Sciatic nerve (tissue), 2 donors: ENCODE measurements at regions not wholly inside any gene's neighbourhood (a gene's known extent, or its start where the extent isn't known, plus 50 kb on each side); places are given as distances from the start of the nearest gene placed in this dataset.
"Not testable (repeated sequence)": the region's sequence is repeated elsewhere in the genome, so short reads cannot be mapped to it uniquely, and the experiment has no call there.

Source experiments
- ATAC-seq: fragments of 200-7000 bp; cut with Tn5 transposase; one replicate; pipeline ENCODE4 v1.9.1; 2020; ENCODE audit warnings: mild to moderate bottlenecking, moderate library complexity
- DNase-seq: peaks from one replicate; pipeline ENCODE4 v3.0.0-alpha.2; 2020; ENCODE audit warnings: low spot score
- intact Hi-C: fragments of 100-400 bp; cut with DNase I; formaldehyde crosslinking; loops from one replicate; pipeline ENCODE4 v1.14.2; 2022
- donor health status: DM: no; HTN: no; CAD: no.
- donor health status: DM: no; HTN: no; CAD: no.

DNA sequence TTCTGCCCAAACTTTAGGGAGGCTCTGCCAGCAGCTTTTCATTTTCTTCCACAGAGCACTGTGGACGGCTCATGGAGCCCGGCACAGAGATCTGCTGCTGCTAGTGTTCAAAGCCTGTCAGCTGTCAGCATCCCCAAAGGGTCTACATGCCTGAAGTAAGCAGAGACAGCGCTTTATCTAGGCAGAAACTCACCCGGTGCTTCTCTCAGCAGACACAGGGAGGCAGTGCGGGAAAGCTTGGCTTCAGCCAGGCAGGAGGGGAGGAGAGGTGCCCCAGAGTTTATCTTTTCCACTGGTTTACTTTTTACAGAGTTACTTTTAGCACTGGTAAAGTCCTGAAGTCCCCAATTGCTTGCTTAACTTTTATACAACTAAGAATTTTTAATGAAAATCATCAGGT is 339.3 kb downstream of the NKX6-1 start:
- DNase-seq = no peak
- intact Hi-C loops = no loop called here
- no peak for ATAC-seq

DNA sequence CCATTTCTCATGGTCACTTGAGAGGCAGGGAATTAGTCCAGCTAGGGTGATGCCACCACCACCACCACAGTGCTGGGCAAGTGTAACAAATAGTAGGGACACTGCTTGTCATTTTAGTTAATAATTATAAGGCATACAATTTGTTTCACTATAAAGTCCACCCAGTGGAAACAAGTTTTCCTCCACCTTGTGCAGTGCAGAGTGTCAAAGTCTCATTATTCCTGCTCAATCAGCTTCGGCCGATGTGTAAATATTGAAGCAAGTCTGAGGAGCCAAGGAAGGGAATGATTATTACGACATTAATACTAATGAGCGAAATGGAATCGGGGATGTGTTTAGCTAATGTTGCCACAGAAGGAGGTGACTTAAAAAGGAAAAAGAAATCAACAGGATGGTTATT is 340.4 kb downstream of the NKX6-1 start:
- ATAC-seq (no peak), DNase-seq (no peak)
- intact Hi-C loops = no loop called here

DNA sequence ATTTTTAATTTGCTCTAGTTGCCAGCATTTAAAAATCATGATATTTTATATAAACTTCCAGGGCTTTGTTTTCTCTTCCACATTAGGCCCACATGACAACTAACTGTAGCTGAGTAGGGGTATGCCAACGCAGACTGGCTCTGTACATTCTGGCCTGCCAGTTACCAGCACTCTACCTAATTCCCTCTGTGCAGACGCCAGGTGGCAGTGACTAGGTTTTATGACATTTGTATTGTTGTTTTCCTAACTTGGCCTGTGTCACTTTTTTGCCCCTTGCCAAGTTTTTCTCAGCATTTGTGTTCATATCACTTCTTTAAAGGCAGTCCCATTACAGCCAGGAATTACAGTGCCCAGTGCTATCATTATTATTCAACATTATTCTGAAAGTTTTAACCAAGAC is 347.5 kb downstream of the NKX6-1 start:
- ATAC-seq = no peak
- intact Hi-C loops = no loop called here
- DNase-seq = no peak

DNA sequence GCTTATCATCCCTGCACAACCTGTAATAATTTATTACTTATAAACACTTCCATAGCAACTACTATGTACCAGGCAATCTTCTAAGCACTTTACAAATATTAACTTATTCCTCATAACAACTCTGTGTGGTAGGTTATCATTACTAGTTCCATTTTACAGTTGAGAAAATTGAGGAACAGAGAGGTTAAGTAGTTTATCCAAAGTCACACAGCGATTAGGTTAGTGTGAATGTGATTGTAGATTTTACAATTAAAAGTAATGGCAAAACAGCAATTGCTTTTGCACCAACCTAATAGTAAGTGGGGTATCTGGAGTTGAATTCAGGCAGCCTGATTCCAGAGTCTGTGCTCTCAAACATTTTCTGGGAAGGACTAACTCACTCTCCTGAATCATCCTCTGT is 348.9 kb downstream of the NKX6-1 start:
- no peak for ATAC-seq
- intact Hi-C loops = no loop called here
- no peak for DNase-seq

DNA sequence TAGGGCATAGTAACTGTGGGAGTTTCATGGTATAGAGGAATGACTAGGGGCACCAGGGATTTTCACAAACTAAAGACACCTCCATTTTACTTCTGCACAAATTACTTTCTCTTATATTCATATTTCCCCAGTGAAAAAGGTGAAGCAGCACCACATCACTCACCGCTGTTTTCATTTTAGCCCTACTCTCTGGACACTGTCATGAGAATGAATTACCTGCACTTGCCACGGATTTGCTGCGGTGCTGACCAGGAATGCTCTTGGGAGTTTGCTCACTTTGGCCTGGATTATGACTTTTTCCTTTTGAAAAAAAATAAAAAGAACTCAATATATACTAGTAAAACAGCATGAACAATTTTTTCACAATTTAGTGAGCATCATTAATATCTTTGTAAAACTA is 351.3 kb downstream of the NKX6-1 start:
- DNase-seq = no peak
- no peak for ATAC-seq
- intact Hi-C loops = no loop called here

DNA sequence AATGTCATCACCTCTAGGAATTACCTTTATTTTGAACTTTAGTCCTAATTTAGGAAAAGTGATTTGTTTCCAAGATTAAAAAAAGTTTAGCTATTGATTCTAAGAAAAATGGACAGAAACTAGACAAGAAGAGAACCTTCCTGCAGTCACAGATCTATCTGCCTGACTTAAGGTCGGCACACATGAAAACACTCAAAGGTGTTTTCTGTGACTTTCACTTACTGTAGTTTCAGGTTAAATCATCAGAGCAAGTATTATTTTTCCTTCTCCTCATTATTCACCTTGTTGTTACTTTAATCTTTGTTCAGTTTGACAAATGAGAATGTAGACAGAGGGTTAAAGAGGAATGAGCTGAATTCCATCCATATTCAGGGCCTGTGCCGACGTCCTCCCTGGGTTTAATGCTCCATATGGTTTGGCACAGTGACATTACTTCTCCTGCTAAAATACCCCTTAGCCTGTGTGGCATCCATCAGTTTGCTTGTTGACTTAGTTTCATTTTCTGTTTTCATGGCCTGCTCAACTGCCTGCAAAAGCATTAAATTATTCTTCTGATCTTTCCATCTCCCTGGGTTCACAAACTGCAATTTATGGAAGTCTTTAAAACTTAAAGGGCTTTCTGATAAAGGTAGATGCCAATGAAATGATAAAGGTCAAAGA is 352.7 kb downstream of the NKX6-1 start:
- no peak for ATAC-seq
- intact Hi-C loops = no loop called here

DNA sequence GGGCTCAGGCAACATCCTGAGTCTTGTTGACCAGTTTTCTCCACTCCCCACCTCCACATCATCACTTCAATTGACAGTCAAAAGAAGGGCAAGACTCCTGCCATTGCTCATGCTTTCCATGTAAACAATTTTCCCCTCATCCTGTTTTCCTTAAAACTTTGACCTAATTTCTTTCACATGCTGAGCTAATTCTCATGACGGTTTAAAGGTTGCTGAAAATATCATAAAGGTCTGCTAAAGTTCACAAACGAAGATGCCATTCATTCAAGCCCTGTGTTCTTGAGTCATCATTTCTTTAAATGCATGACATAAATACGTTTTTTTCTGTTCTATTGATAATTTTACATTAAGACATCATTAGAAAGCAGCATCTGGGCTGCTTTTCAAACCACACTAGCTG is 353.9 kb downstream of the NKX6-1 start:
- no peak for ATAC-seq
- DNase-seq = no peak
- intact Hi-C loops = no loop called here

More for the DNA sequence above, 352.7 kb downstream of the NKX6-1 start:
- DNase-seq = no peak

DNA sequence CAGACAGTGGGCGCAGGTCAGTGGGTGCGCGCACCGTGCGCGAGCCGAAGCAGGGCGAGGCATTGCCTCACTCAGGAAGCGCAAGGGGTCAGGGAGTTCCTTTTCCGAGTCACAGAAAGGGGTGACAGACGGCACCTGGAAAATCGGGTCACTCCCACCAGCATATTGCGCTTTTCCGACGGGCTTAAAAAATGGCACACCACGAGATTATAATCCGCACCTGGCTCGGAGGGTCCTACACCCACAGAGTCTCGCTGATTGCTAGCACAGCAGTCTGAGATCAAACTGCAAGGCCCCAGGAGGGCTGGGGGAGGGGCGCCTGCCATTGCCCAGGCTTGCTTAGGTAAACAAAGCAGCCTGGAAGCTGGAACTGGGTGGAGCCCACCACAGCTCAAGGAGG is 372.2 kb downstream of the NKX6-1 start:
- intact Hi-C loops, DNase-seq, ATAC-seq: not testable (repeated sequence)

DNA sequence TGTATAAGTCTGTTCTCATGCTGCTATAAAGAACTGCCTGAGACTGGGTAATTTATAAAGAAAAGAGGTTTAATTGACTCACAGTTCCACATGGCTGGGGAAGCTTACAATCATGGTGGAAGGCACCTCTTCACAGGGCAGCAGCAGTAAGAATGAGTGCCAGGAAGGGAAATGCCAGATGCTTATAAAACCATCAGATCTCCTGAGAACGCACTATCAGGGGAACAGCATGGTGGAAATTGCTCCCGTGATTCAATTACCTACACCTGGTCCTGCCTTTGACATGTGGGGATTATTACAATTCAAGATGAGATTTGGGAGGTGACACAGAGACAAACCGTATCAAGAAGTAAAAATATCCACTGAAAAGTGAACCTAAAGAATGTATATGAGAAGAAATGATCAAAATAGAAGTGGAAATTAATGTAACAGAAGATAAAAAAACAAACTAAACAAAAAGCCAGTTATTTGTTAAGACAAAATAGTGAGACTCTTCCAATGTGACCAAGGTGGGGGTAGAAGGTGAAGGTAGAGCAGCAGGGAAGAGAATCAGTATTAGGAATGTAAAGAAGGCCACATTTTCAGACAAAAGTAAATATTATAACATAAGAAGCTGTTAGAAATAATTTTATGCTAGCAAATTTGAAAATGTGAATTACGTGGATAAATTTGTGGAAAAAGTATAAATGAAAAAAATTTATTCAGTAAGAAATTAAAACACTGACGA is 372.9 kb downstream of the NKX6-1 start:
- intact Hi-C loops = no loop called here
- ATAC-seq (no peak), DNase-seq (no peak)

DNA sequence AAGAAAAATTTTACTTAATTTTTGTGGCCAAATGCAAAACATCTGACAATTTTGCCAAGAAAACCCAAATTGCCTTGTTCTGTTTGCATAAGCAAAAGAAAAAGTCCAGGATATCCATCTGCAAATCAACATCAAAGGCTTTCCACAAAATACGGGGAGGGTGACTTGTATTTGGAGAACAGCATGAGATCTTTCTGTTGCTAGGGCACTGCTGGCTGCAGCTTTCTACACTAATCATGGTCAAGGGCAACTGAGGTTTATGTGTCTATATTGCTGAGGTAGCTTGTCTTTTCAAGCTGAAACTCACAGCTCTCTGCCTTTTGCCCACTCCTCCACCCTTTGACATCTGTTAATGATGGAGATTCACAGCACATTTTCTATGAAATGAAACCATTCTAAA is 389.1 kb downstream of the NKX6-1 start:
- DNase-seq (no peak), ATAC-seq (no peak)
- intact Hi-C loops = no loop called here

DNA sequence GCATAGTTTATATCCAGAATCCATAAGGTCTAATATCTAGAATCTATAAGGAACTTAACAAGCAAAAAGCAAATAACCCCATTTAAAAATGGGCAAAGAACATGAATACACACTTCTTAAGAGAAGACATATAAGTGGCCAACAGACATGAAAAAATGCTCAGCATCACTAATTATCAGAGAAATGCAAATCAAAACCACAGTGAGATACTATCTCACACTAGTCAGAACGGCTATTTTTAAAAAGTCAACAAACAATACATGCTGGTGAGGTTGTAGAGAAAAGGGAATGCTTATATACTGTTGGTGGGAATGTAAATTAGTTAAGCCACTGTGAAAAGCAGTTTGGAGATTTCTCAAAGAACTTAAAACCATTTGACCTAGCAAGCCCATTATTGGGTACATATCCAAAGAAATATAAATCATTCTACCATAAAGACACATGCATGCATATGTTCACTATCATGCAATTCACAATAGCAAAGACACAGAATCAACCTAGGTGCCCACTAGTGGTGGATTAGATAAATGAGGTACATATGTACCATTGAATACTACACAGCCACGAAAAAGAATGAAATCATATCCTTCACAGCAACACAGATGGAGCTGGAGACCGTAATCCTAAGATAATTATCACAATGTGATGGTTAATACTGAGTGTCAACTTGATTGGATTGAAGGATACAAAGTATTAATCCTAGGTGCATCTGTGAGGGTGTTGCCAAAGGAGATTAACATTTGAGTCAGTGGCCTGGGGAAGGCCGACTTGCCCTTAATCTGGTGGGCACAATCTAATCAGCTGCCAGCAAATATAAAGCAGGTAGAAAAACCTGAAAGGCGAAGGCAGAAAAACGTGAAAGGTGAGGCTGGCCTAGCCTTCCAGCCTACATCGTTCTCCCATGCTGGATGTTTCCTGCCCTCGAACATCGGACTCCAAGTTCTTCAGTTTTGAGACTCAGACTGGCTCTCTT is 397.2 kb downstream of the NKX6-1 start:
- DNase-seq, ATAC-seq, intact Hi-C loops: not testable (repeated sequence)

DNA sequence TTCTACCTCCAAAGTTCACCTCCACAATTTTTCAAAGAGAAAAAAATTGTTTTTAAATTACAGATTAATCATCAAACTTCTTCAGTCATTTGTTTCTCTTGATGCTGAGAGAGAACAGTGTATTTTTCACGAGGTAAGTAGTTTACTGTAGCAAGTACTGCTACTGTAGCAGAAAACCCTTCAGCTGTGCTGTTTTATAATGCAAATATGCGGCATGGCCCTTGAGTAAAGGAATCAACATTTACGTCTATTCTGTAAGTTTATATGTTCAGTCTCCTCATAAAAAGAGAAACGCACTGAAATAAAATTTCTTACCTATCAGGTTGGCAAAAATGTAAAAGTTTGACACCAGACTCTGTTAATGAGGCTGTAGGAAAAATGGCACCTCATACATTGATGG is 399.0 kb downstream of the NKX6-1 start:
- no peak for ATAC-seq
- intact Hi-C loops = no loop called here
- DNase-seq = no peak

DNA sequence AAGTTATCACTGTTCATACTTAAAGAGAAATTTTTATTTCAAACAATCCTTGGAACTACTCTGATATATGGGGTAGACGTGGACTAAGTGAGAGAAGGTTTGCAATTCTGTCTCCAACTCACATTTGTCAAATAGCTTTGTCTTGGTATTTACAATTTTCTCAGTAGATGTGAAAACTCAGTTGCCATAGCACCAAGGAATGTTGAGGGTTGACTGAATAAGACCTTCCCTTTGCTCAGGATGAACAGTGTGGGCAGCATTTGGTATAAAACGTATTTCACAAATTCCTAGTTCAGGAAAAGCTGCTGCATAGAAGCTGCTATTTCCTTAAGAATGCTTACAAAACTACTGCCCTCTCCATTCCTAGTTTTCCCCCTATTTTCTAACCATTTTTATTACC is 399.5 kb downstream of the NKX6-1 start:
- no peak for ATAC-seq
- intact Hi-C loops = no loop called here
- no peak for DNase-seq

DNA sequence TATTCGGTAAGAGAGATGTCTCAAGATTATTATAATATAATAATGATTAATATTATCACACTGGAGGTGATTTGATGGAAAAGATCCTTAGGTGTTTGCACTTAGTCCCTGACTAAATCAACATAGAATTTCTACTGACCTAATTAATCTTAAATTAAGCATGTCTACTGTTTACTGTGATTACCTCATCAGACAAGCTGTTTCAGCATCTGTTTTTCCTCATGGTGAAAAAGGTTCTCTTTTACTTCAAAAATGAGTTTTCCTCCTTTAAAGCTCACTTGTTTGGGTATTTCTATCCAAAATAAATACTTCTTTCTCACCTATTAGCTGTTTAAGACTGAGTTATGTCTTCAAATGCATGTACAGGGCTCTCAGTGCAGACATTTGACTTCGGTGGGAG is 407.8 kb downstream of the NKX6-1 start:
- intact Hi-C loops = no loop called here
- no peak for DNase-seq
- ATAC-seq = no peak

DNA sequence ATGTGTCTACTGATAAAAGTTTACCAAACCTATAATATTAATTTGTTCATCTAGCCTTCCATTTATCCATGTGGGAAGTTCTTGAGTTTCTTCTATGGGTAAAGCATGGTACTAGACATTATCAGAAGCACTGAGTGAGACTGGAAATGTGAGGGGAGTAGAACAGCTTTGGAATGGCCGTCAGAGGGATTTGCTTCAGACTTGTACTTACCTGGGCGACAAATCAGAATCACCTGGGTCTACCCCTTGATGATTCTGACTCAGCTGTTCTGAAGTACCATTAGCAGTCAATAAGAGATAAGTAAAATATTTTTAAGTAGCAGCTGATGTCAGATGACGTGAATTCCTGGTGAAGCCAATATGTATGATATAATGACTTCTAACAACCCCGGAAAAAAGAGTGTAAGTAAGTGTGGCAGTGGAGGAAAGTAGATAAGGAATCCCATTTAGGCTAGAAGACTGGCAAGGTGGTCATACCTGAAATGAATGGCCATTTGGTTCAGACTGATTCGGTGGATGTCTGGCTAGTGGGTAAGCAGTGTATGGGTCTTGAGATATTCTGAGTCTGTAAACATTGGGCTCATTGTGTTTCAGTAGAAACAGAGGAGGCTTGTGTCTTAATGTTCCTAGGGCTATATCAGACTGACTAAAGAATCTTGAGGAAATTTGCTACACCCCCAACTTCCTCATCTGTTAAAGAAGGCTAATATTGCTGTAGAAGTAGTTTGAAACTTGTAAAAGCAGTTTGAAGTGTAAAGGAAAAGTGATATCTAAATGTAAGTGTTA is 409.2 kb downstream of the NKX6-1 start:
- intact Hi-C loops = no loop called here
- no peak for ATAC-seq
- DNase-seq = no peak

DNA sequence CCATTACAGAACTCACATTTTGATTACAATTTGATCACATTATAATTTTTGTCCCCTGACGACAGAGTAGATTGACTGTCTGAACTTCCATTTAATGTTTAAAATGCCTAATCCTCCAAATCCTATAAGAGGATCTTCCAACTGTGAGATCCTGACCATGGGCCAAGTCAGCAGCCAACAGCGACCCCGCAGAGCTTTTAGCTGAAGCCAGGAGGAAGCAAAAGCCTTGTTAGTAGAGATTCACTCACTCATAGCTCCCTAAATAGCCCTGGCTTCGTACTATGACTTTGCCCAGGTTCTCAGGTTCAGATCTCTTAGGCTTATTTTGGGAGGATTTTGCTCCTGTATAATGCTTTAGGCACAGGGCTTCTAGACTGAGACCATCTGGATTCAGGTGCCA is 413.1 kb downstream of the NKX6-1 start:
- intact Hi-C loops = no loop called here
- DNase-seq (no peak), ATAC-seq (no peak)

DNA sequence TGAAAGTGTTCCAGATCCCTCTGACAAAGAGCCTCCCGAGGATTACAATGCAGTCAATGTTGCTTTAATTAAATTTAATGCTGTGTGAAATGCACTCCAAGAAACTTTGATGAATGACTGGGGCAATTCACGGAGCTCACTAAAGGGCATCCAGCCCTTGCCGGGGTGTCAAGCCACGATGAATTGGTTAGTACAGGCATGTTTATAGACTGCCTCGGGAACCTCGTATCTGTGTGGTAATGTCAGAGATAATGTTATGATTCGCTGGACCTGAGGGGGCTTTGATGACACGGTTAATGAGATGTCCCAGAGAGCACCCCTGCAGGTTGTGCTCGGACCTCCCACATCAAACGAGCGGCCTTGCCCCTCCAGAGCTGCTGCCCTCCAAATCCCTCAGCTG is 428.8 kb downstream of the NKX6-1 start:
- ATAC-seq = no peak
- DNase-seq = no peak
- intact Hi-C loops = no loop called here

DNA sequence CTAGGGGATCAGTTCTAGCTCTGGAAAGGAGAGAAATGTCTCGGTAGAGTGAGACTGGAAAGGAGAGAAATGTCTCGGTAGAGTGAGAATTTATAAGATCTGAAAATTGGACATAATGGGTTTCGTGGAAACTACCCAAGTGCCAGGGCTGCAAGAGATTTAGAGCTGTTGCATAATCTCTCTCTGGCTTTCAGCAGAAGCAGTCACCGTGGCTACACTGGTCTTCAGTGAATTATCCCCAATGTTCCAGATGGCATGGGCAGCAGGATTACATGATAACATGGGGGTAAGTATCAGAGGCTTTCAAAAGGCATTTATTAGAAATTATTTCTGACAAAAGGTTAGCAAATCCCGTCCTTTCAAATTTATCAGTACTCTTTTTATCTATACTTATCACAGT is 435.5 kb downstream of the NKX6-1 start:
- intact Hi-C loops = no loop called here
- DNase-seq (no peak), ATAC-seq (no peak)

DNA sequence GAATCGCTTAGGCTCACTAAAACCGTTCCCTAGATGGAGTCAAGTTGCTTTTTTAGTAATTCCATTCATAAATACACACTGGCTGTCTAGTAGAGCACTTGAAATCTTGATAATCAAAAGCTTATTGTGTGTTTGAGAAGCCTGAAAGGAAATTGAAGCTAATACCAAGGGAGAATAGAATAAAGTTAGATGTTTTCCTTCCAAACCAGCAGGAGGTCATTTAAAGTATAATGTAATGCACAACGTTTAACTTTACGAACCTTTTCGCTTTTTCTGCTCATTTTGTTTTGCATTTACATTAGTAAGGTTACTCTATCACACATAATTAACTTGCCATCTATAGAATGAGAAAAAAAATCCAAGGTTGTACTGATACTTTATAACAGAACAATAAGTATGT is 440.9 kb downstream of the NKX6-1 start:
- intact Hi-C loops = no loop called here
- ATAC-seq (no peak), DNase-seq (no peak)
